Activated naive CD8-positive, alpha-beta T cell treated with anti-CD3 and anti-CD28 coated beads, Interleukin-2, amount 50 U/mL, for 24 hours (primary cell): ENCODE measurements at regions not wholly inside any gene's neighbourhood (a gene's known extent, or its start where the extent isn't known, plus 50 kb on each side); places are given as distances from the start of the nearest gene placed in this dataset.

Source experiments
- ATAC-seq: fragments of 150-1000 bp; cut with Tn5 transposase; one replicate; pipeline ENCODE4 v1.10.0; 2021
- DNase-seq: peaks from one replicate; pipeline ENCODE4 v3.0.0; 2021
- H3K27ac Mint-ChIP-seq: one replicate; pipeline ENCODE4 v1.8.0; 2021; ENCODE audit warnings: mild to moderate bottlenecking, mixed read lengths
- H3K27me3 Mint-ChIP-seq: one replicate; pipeline ENCODE4 v1.8.0; 2021; ENCODE audit warnings: mixed read lengths
- H3K36me3 Mint-ChIP-seq: one replicate; pipeline ENCODE4 v1.8.0; 2021; ENCODE audit warnings: low read depth, mixed read lengths
- H3K4me1 Mint-ChIP-seq: one replicate; pipeline ENCODE4 v1.8.0; 2021; ENCODE audit warnings: mixed read lengths
- H3K4me3 Mint-ChIP-seq: one replicate; pipeline ENCODE4 v1.8.0; 2021; ENCODE audit warnings: mild to moderate bottlenecking, moderate library complexity, mixed read lengths
- H3K9me3 Mint-ChIP-seq: one replicate; pipeline ENCODE4 v1.8.0; 2021; ENCODE audit warnings: mixed read lengths

- H3K27ac Mint-ChIP-seq, result peak overlapping the region; percentile 34
- peaks cover 7% of the 10 kb centered on the region for H3K9me3 Mint-ChIP-seq
- H3K36me3 Mint-ChIP-seq, result peaks cover 2% of the 10 kb centered on the region
- no peak overlapping the region for H3K4me3 Mint-ChIP-seq
- H3K4me1 Mint-ChIP-seq, result peaks cover 9% of the 10 kb centered on the region
- ATAC-seq (peak; percentile 59), DNase-seq (no peak)
- H3K27me3 Mint-ChIP-seq, result peaks cover 5% of the 10 kb centered on the region
Measured at GRCh38 chr10:96772196-96772595, 51.9 kb upstream of the PIK3AP1 start.

GRCh38 chr10:96770987-96771386 lies 50.7 kb upstream of the PIK3AP1 start:
- Mint-ChIP-seq H3K4me1 (peaks cover 9% of the 10 kb centered on the region), H3K4me3 (no peak overlapping the region), H3K9me3 (peaks cover 7% of the 10 kb centered on the region), H3K27me3 (peaks cover 5% of the 10 kb centered on the region), H3K27ac (no peak overlapping the region), H3K36me3 (peaks cover 2% of the 10 kb centered on the region)
- DNase-seq, result no peak
- ATAC-seq, result no peak
